GM06990 (cell line): ENCODE measurements at regions not wholly inside any gene's neighbourhood (a gene's known extent, or its start where the extent isn't known, plus 50 kb on each side); places are given as distances from the start of the nearest gene placed in this dataset.
"Not testable (repeated sequence)": the region's sequence is repeated elsewhere in the genome, so short reads cannot be mapped to it uniquely, and the experiment has no call there.

Experiments used
- DNase-seq: peaks from one replicate; pipeline ENCODE4 v3.0.0-alpha.2; 2011; ENCODE audit not compliant: insufficient read length; ENCODE audit errors: extremely low read depth
- H3K27me3 ChIP-seq: replicated peaks from 2 replicates; pipeline ENCODE4 v1.6.0; 2011; ENCODE audit warnings: low read length; ENCODE audit not compliant: control insufficient read depth, insufficient read depth
- H3K36me3 ChIP-seq: 2 replicates; pipeline ENCODE4 v1.5.1; 2011; ENCODE audit warnings: low read length; ENCODE audit not compliant: control insufficient read depth, insufficient read depth
- H3K4me3 ChIP-seq: replicated peaks from 2 replicates; pipeline ENCODE4 v1.5.1; 2011; ENCODE audit warnings: low read depth, mild to moderate bottlenecking, control low read depth, low read length
- TF ChIP-seq, protein P1 (sequence below): IDR thresholded peaks from 2 replicates; pipeline ENCODE4 v1.5.1; 2011; ENCODE audit warnings: low read length, control low read depth, mild to moderate bottlenecking, inconsistent platforms; ENCODE audit not compliant: insufficient read depth, poor library complexity, severe bottlenecking

DNA sequence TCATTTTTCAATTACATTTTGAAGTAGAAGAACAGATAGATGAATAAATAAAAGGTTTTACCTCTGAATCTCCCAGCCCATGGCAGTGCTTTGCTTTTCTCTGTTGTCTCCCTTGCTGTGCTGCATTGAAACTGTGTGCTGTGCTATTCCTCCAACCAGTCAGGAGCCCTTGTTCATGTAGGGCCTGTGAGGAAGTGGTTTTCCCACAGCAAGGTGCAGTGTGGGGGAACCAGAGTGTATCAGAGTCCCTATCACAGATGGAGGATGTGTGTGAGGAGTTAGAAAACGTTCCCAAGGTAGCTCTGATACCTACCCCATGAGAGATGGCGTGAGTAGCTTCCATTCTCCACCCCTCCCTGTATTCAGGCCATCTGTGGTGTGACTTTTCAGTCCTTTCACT is 72.8 kb upstream of the RALGAPA2 start:
- Histone ChIP-seq H3K27me3 (no peaks in the 10 kb centered on the region), H3K36me3 (no peaks in the 10 kb centered on the region), H3K4me3 (no peak overlapping the region)
- TF ChIP-seq, protein P1, sequence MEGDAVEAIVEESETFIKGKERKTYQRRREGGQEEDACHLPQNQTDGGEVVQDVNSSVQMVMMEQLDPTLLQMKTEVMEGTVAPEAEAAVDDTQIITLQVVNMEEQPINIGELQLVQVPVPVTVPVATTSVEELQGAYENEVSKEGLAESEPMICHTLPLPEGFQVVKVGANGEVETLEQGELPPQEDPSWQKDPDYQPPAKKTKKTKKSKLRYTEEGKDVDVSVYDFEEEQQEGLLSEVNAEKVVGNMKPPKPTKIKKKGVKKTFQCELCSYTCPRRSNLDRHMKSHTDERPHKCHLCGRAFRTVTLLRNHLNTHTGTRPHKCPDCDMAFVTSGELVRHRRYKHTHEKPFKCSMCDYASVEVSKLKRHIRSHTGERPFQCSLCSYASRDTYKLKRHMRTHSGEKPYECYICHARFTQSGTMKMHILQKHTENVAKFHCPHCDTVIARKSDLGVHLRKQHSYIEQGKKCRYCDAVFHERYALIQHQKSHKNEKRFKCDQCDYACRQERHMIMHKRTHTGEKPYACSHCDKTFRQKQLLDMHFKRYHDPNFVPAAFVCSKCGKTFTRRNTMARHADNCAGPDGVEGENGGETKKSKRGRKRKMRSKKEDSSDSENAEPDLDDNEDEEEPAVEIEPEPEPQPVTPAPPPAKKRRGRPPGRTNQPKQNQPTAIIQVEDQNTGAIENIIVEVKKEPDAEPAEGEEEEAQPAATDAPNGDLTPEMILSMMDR, result no peak
- DNase-seq, result no peak

DNA sequence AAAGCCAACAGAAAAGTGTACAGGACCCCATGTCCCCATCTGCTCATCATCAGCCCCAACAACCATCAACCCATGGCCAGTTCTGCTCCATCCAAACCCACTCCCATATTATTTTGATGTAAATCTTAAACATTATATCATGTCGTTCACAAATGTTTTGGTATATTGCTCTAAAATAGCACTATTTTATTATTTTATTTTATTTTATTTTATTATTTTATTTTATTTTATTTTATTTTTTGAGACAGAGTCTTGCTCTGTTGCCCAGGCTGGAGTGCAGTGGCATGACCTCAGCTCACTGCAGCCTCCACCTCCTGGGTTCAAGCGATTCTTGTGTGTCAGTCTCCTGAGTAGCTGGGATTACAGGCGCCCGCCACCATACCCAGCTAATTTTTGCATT is 72.0 kb upstream of the RALGAPA2 start:
- not testable (repeated sequence) for H3K36me3 ChIP-seq, H3K27me3 ChIP-seq, DNase-seq, H3K4me3 ChIP-seq

DNA sequence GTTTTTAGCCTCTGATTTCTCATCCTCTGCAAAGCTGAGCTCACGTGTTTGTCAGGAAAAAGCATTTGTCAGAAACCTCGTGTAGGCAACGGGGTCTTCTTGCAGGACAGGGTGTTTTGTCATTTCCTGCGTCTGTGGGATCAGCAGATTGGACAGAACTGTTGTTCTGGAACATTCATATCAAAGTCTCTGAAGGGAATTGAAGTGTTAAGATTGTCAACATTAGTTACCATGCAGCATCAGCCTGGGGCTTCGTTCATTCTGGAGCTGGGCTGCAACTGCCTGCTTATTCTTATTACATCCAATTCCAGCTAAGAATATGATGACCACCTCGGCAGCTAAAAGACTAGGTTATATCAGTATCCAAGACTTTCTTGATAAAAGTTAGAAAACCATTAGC is 71.0 kb upstream of the RALGAPA2 start:
- no peak for DNase-seq
- TF ChIP-seq, protein P1, result no peak
- Histone ChIP-seq H3K4me3 (no peak overlapping the region), H3K36me3 (no peaks in the 10 kb centered on the region), H3K27me3 (no peaks in the 10 kb centered on the region; the same call in 1 of the 2 replicates)

DNA sequence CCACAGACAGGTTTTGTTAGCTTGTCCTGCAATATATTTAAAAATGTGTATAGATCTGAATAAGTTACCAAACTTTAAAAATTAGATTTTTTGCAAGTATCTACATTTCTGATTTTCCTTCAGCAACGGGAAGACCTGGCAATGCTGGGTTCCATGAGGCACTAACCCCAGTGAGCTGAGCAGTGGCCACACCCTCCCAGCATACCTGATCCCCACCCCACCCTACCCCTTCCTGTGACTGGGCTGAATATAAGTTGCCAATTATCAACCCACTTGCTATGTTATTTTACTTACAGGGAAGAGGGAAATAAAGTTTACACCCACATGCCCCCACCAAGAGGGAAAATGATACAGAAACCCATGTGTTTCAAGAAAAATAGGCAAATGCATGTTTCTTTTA is 70.3 kb upstream of the RALGAPA2 start:
- no peak for DNase-seq
- TF ChIP-seq, protein P1, result no peak

DNA sequence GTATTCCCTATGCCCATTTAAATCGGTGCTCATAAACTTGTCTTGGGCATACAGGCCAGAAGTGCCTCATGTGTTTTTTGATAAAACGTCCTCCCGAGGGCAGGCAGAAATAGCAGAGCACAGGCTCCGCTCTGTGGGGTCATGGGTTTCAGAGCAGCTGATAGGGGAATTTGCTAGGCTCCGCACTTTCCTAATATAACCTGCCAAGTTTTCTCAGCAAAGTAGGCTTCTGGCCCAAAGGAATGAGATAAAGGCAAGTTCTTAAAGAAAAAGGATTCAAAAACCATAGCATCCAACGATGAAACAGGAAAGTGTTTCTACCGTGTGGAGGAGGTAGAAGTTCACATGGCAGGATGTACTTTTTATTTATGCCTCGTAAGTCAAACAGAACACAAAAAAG is 69.8 kb upstream of the RALGAPA2 start:
- TF ChIP-seq, protein P1, result no peak
- DNase-seq, result no peak
- no peaks in the 10 kb centered on the region; the same call in 1 of the 2 replicates for H3K27me3 ChIP-seq
- no peaks in the 10 kb centered on the region for H3K36me3 ChIP-seq
- no peak overlapping the region for H3K4me3 ChIP-seq

More for the DNA sequence above, 70.3 kb upstream of the RALGAPA2 start:
- no peak overlapping the region for H3K4me3 ChIP-seq
- no peaks in the 10 kb centered on the region for H3K36me3 ChIP-seq
- H3K27me3 ChIP-seq, result no peaks in the 10 kb centered on the region; the same call in 1 of the 2 replicates

DNA sequence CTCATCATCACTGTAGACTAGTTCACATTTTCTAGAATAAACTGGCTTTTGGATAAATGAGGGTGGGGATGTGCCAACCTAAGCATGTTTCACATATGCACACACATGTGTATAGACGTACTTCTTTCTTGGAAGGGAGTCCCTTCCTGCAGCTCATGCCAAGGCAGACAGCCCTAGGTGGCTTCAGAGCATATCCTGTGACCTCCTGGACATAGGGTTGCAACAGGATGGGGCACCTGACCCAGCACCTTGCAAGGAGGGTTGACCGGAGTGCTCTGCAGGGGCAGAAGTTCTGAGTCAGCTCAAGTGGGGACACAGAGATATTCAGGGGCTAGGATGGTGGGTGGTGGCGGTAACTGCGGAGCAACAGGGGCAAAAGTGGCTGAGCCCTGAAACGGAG is 68.6 kb upstream of the RALGAPA2 start:
- no peak for DNase-seq
- TF ChIP-seq, protein P1, result no peak
- H3K4me3 ChIP-seq, result no peak overlapping the region

More for the DNA sequence above, 68.6 kb upstream of the RALGAPA2 start:
- Histone ChIP-seq H3K36me3 (no peaks in the 10 kb centered on the region), H3K27me3 (no peaks in the 10 kb centered on the region; the same call in 1 of the 2 replicates)
